HepG2 (cell line): ENCODE measurements at regions not wholly inside any gene's neighbourhood (a gene's known extent, or its start where the extent isn't known, plus 50 kb on each side); places are given as distances from the start of the nearest gene placed in this dataset.

Experiments used
- AGO1 ChIP-seq: fragments of 200-400 bp; formaldehyde crosslinking; IDR thresholded peaks from 2 replicates; pipeline ENCODE4 v1.6.1; 2017; ENCODE audit warnings: mild to moderate bottlenecking, low read depth, low read length, moderate library complexity; ENCODE audit not compliant: poor library complexity, severe bottlenecking
- DDIT3 ChIP-seq: sonication (generic); formaldehyde crosslinking; IDR thresholded peaks from 2 replicates; pipeline ENCODE4 v1.4.0; 2020; ENCODE audit warnings: mild to moderate bottlenecking, missing genetic modification reagents
- HMG20A ChIP-seq: IDR thresholded peaks from 2 replicates; pipeline ENCODE4 v1.6.1; 2016; ENCODE audit warnings: borderline replicate concordance
- KLF6 ChIP-seq: IDR thresholded peaks from 2 replicates; pipeline ENCODE4 v1.8.0; 2016; ENCODE audit warnings: missing biosample characterization, missing genetic modification reagents
- MLXIP ChIP-seq: sonication (generic); formaldehyde crosslinking; IDR thresholded peaks from 2 replicates; pipeline ENCODE4 v1.9.0; 2021; ENCODE audit warnings: missing genetic modification reagents, borderline replicate concordance
- RNF219 ChIP-seq: sonication (generic); formaldehyde crosslinking; IDR thresholded peaks from 2 replicates; pipeline ENCODE4 v1.5.0; 2020; ENCODE audit warnings: mild to moderate bottlenecking, missing genetic modification reagents
- ZBED4 ChIP-seq: sonication (generic); formaldehyde crosslinking; IDR thresholded peaks from 2 replicates; pipeline ENCODE4 v1.4.0; 2020; ENCODE audit warnings: missing genetic modification reagents, borderline replicate concordance
- ZFP36L1 ChIP-seq: sonication (generic); formaldehyde crosslinking; IDR thresholded peaks from 2 replicates; pipeline ENCODE4 v1.8.0; 2022; ENCODE audit warnings: mild to moderate bottlenecking, missing genetic modification reagents, moderate library complexity
- ZFP41 ChIP-seq: sonication (generic); formaldehyde crosslinking; IDR thresholded peaks from 2 replicates; pipeline ENCODE4 v1.4.0; 2020; ENCODE audit warnings: mild to moderate bottlenecking, missing genetic modification reagents, borderline replicate concordance
- ZFY ChIP-seq: sonication (generic); formaldehyde crosslinking; IDR thresholded peaks from 2 replicates; pipeline ENCODE4 v1.4.0; 2020; ENCODE audit warnings: missing genetic modification reagents
- ZKSCAN1 ChIP-seq: fragments of 150-350 bp; IDR thresholded peaks from 2 replicates; pipeline ENCODE4 v1.6.1; 2014; ENCODE audit warnings: low read length
- ZNF101 ChIP-seq: sonication (generic); formaldehyde crosslinking; IDR thresholded peaks from 2 replicates; pipeline ENCODE4 v1.4.0; 2020; ENCODE audit warnings: mild to moderate bottlenecking, low read depth, missing genetic modification reagents, borderline replicate concordance
- ZNF274 ChIP-seq: sonication (generic); formaldehyde crosslinking; IDR thresholded peaks from 2 replicates; pipeline ENCODE4 v1.5.1; 2020; ENCODE audit warnings: mild to moderate bottlenecking, missing genetic modification reagents
- ZNF296 ChIP-seq: sonication (generic); formaldehyde crosslinking; conservative IDR thresholded peaks from 2 replicates; pipeline ENCODE4 v1.5.0; 2020; ENCODE audit warnings: mild to moderate bottlenecking, missing genetic modification reagents
- ZNF362 ChIP-seq: sonication (generic); formaldehyde crosslinking; IDR thresholded peaks from 2 replicates; pipeline ENCODE4 v1.4.0; 2020; ENCODE audit warnings: missing genetic modification reagents, mild to moderate bottlenecking, borderline replicate concordance
- ZNF430 ChIP-seq: sonication (generic); formaldehyde crosslinking; IDR thresholded peaks from 2 replicates; pipeline ENCODE4 v1.9.0; 2021; ENCODE audit warnings: mild to moderate bottlenecking, missing genetic modification reagents
- ZNF710 ChIP-seq: sonication (generic); formaldehyde crosslinking; IDR thresholded peaks from 2 replicates; pipeline ENCODE4 v1.5.0; 2020; ENCODE audit warnings: mild to moderate bottlenecking, missing genetic modification reagents, borderline replicate concordance
- ZNF713 ChIP-seq: sonication (generic); formaldehyde crosslinking; IDR thresholded peaks from 2 replicates; pipeline ENCODE4 v1.4.0; 2020; ENCODE audit warnings: mild to moderate bottlenecking, missing genetic modification reagents

GRCh38 chr6:81864124-81864523 is 111.6 kb upstream of the TENT5A start (continued):
- TF ChIP-seq ZFP36L1 (CRISPR knock-in tag) (no peak), ZNF362 (CRISPR knock-in tag) (no peak), RNF219 (CRISPR knock-in tag) (no peak), ZNF274 (CRISPR knock-in tag) (no peak), ZNF710 (CRISPR knock-in tag) (no peak), ZNF296 (CRISPR knock-in tag) (no peak), DDIT3 (CRISPR knock-in tag) (no peak), HMG20A (CRISPR knock-in tag) (peak; percentile 88), KLF6 (CRISPR knock-in tag) (no peak), ZFY (CRISPR knock-in tag) (no peak), ZNF101 (CRISPR knock-in tag) (no peak), ZBED4 (CRISPR knock-in tag) (peak; percentile 36; the same call in 1 of the 2 replicates), MLXIP (CRISPR knock-in tag) (no peak), AGO1 (no peak), ZKSCAN1 (no peak), ZNF713 (CRISPR knock-in tag) (no peak), ZNF430 (CRISPR knock-in tag) (no peak), ZFP41 (CRISPR knock-in tag) (no peak)
